ENCODE measurements at regions not wholly inside any gene's neighbourhood (a gene's known extent, or its start where the extent isn't known, plus 50 kb on each side); places are given as distances from the start of the nearest gene placed in this dataset.

GRCh38 chr3:56890448-56891091, 88.8 kb upstream of the ARHGEF3 start (continued):
- TF ChIP-seq SIN3A (conservative IDR thresholded peaks at IDR 0.05 in 1 of 2, IDR thresholded peaks at IDR 0.05 in 1 of 2; ENCODE audit: low read depth in 1 of 2, low read length in 2 of 2), result no peak
- TF ChIP-seq CBX5 (IDR thresholded peaks at IDR 0.05; ENCODE audit: low read depth, low read length), result no peak
- TF ChIP-seq HDAC2 (IDR thresholded peaks at IDR 0.05; ENCODE audit: borderline replicate concordance in 1 of 2, low read depth in 2 of 2, low read length in 2 of 2), result no peak
- TF ChIP-seq CTBP2 (IDR thresholded peaks at IDR 0.05; ENCODE audit: borderline replicate concordance, insufficient read depth, insufficient read length, low read length), result no peak
- no peak for TF ChIP-seq PHF8 (conservative IDR thresholded peaks at IDR 0.05; ENCODE audit: low read depth, low read length)
- no peak for TF ChIP-seq HDAC6 (IDR thresholded peaks at IDR 0.05; ENCODE audit: low read depth, low read length)
